Mesenchymal stem cell (in vitro differentiated cells and primary cell): ENCODE measurements at regions not wholly inside any gene's neighbourhood (a gene's known extent, or its start where the extent isn't known, plus 50 kb on each side); places are given as distances from the start of the nearest gene placed in this dataset.

ENCODE experiments used
- DNase-seq: peaks from one replicate; pipeline ENCODE4 v3.0.0-alpha.2; 2013
- H2AFZ ChIP-seq: one replicate; pipeline ENCODE4 v1.6.1; 2013; ENCODE audit warnings: low read depth, mild to moderate bottlenecking, control low read depth, inconsistent platforms, low read length, moderate library complexity
- H2AK5ac ChIP-seq: 2 replicates; pipeline ENCODE4 v1.6.1; 2013; ENCODE audit warnings: low read length, moderate library complexity, mild to moderate bottlenecking, inconsistent platforms; ENCODE audit not compliant: severe bottlenecking
- H2BK120ac ChIP-seq: one replicate; pipeline ENCODE4 v1.6.1; 2013; ENCODE audit warnings: low read depth, mild to moderate bottlenecking, inconsistent platforms, low read length, moderate library complexity
- H2BK12ac ChIP-seq, 2 experiments: one replicate each; pipeline ENCODE4 v1.6.1; 2013; ENCODE audit warnings: inconsistent platforms in 2 of 2, low read length in 2 of 2, mild to moderate bottlenecking in 2 of 2, moderate library complexity in 2 of 2, control low read depth in 1 of 2
- H2BK15ac ChIP-seq: one replicate; pipeline ENCODE4 v1.6.1; 2013; ENCODE audit warnings: mild to moderate bottlenecking, low read depth, inconsistent platforms; ENCODE audit not compliant: poor library complexity, severe bottlenecking
- H2BK5ac ChIP-seq: 2 replicates; pipeline ENCODE4 v1.6.1; 2013; ENCODE audit warnings: low read depth, mild to moderate bottlenecking, low read length, control low read depth, inconsistent platforms; ENCODE audit not compliant: poor library complexity, severe bottlenecking
- H3K14ac ChIP-seq, 2 experiments: one replicate each; pipeline ENCODE4 v1.6.1; 2013; ENCODE audit warnings: inconsistent platforms in 2 of 2, low read length in 2 of 2, control low read depth in 1 of 2, mild to moderate bottlenecking in 1 of 2, moderate library complexity in 1 of 2
- H3K18ac ChIP-seq, 2 experiments: one replicate each; pipeline ENCODE4 v1.6.1; 2013; ENCODE audit warnings: inconsistent platforms in 2 of 2, low read length in 2 of 2, control low read depth in 1 of 2, low read depth in 1 of 2, mild to moderate bottlenecking in 1 of 2
- H3K23ac ChIP-seq, 2 experiments: one replicate each; pipeline ENCODE4 v1.6.1; 2013; ENCODE audit warnings: inconsistent platforms in 2 of 2, low read length in 2 of 2, mild to moderate bottlenecking in 2 of 2, moderate library complexity in 2 of 2, control low read depth in 1 of 2
- H3K27ac ChIP-seq: 2 replicates; pipeline ENCODE4 v1.5.1; 2013; ENCODE audit warnings: mild to moderate bottlenecking, moderate library complexity, low read length, control low read depth, inconsistent platforms; ENCODE audit not compliant: poor library complexity, severe bottlenecking
- H3K27me3 ChIP-seq, 2 experiments: 2 replicates each; pipeline versions ENCODE4 v1.6.1 to v1.7.0; 2013; ENCODE audit warnings: low read length in 2 of 2, mild to moderate bottlenecking in 2 of 2, moderate library complexity in 2 of 2, control low read depth in 1 of 2, inconsistent platforms in 1 of 2; ENCODE audit not compliant: control insufficient read depth in 1 of 2, insufficient read depth in 1 of 2
- H3K36me3 ChIP-seq, 2 experiments: 2 replicates each; pipeline versions ENCODE4 v1.6.1 to v1.7.0; 2013; ENCODE audit warnings: low read length in 2 of 2, control low read depth in 1 of 2, inconsistent platforms in 1 of 2, low read depth in 1 of 2, mild to moderate bottlenecking in 1 of 2; ENCODE audit not compliant: insufficient read depth in 2 of 2, control insufficient read depth in 1 of 2
- H3K4ac ChIP-seq, 2 experiments: one replicate each; pipeline ENCODE4 v1.6.1; 2013; ENCODE audit warnings: inconsistent platforms in 2 of 2, low read length in 2 of 2, mild to moderate bottlenecking in 2 of 2, moderate library complexity in 2 of 2, control low read depth in 1 of 2, low read depth in 1 of 2
- H3K4me1 ChIP-seq: 2 replicates; pipeline ENCODE4 v1.6.1; 2013; ENCODE audit warnings: low read depth, low read length, control low read depth; ENCODE audit not compliant: control insufficient read depth, insufficient read depth
- H3K4me2 ChIP-seq: 2 replicates; pipeline ENCODE4 v1.6.1; 2013; ENCODE audit warnings: low read length, mild to moderate bottlenecking, inconsistent platforms; ENCODE audit not compliant: poor library complexity, severe bottlenecking
- H3K4me3 ChIP-seq, 2 experiments: 2 replicates each; pipeline versions ENCODE4 v1.5.1 to v1.7.0; 2013; ENCODE audit warnings: low read length in 2 of 2, mild to moderate bottlenecking in 2 of 2, control low read depth in 1 of 2, low read depth in 1 of 2; ENCODE audit not compliant: insufficient read depth in 1 of 2
- H3K79me1 ChIP-seq: replicated peaks from 2 replicates; pipeline ENCODE4 v1.6.1; 2013; ENCODE audit warnings: mild to moderate bottlenecking, control low read depth, low read length, inconsistent platforms; ENCODE audit not compliant: poor library complexity, severe bottlenecking
- H3K9ac ChIP-seq: 2 replicates; pipeline ENCODE4 v1.7.0; 2013; ENCODE audit warnings: mild to moderate bottlenecking, low read length, moderate library complexity
- H3K9me3 ChIP-seq: 2 replicates; pipeline ENCODE4 v1.7.0; 2013; ENCODE audit warnings: mild to moderate bottlenecking, low read length; ENCODE audit not compliant: control insufficient read depth
- H4K8ac ChIP-seq: one replicate; pipeline ENCODE4 v1.6.1; 2013; ENCODE audit warnings: inconsistent platforms, mild to moderate bottlenecking, low read length, moderate library complexity
- H4K91ac ChIP-seq: one replicate; pipeline ENCODE4 v1.6.1; 2013; ENCODE audit warnings: mild to moderate bottlenecking, low read length, inconsistent platforms
- WGBS: methylation state at CpG from one replicate; pipeline ENCODE4 v1.1.7; 2013; ENCODE audit warnings: mixed read lengths; 5-methylcytosine and 5-hydroxymethylcytosine counted together

- H3K4me2 ChIP-seq, result no peak overlapping the region
- H3K18ac ChIP-seq, result no peak overlapping the region
- H3K79me1 ChIP-seq, result no peaks in the 10 kb centered on the region
- no peak overlapping the region for H2BK12ac ChIP-seq
- H3K27me3 ChIP-seq, result peaks cover 67 to 87% of the 10 kb centered on the region in 2 experiments
- H3K23ac ChIP-seq, result no peak overlapping the region
- H3K27ac ChIP-seq, result no peak overlapping the region
- no peak overlapping the region for H2BK15ac ChIP-seq
- H3K9me3 ChIP-seq, result no peaks in the 10 kb centered on the region
- no peak overlapping the region for H2BK5ac ChIP-seq
- no peaks in the 10 kb centered on the region for H3K36me3 ChIP-seq
- H3K4me3 ChIP-seq, result no peak overlapping the region
- no peak overlapping the region for H2BK120ac ChIP-seq
- no peak overlapping the region for H4K8ac ChIP-seq
- H2AK5ac ChIP-seq, result no peak overlapping the region
- DNase-seq, result no peak
- 91% methylated on average over 14 of the region's 14 CpGs for WGBS
- no peak overlapping the region for H3K9ac ChIP-seq
- H4K91ac ChIP-seq, result no peak overlapping the region
- no peak overlapping the region for H3K4ac ChIP-seq
- no peaks in the 10 kb centered on the region for H3K4me1 ChIP-seq
- no peak overlapping the region for H3K14ac ChIP-seq
- H2AFZ ChIP-seq, result no peak overlapping the region
Measured at GRCh38 chr10:71078454-71079145, 133.8 kb upstream of the UNC5B start.

- no peak overlapping the region for H2BK15ac ChIP-seq
- H3K4me3 ChIP-seq, result no peak overlapping the region
- H3K9ac ChIP-seq, result no peak overlapping the region
- H4K8ac ChIP-seq, result no peak overlapping the region
- H3K79me1 ChIP-seq, result no peaks in the 10 kb centered on the region
- H3K27me3 ChIP-seq, result peaks cover 64 to 88% of the 10 kb centered on the region in 2 experiments
- H3K4me1 ChIP-seq, result no peaks in the 10 kb centered on the region
- H2BK12ac ChIP-seq, result no peak overlapping the region
- no peaks in the 10 kb centered on the region for H3K36me3 ChIP-seq
- H2BK5ac ChIP-seq, result no peak overlapping the region
- H3K18ac ChIP-seq, result no peak overlapping the region
- H4K91ac ChIP-seq, result no peak overlapping the region
- H2AK5ac ChIP-seq, result no peak overlapping the region
- no peak for DNase-seq
- no peaks in the 10 kb centered on the region for H3K9me3 ChIP-seq
- no peak overlapping the region for H3K4ac ChIP-seq
- no peak overlapping the region for H2AFZ ChIP-seq
- H3K23ac ChIP-seq, result no peak overlapping the region
- H2BK120ac ChIP-seq, result no peak overlapping the region
- no peak overlapping the region for H3K4me2 ChIP-seq
- no peak overlapping the region for H3K27ac ChIP-seq
- no peak overlapping the region for H3K14ac ChIP-seq
- 84% methylated on average over 12 of the region's 12 CpGs for WGBS
Measured at GRCh38 chr10:71079761-71080380, 132.5 kb upstream of the UNC5B start.

- Histone ChIP-seq H3K36me3 (no peaks in the 10 kb centered on the region), H3K4me3 (no peak overlapping the region), H3K14ac (no peak overlapping the region), H2BK12ac (no peak overlapping the region), H3K4ac (no peak overlapping the region), H3K9me3 (no peaks in the 10 kb centered on the region), H3K27ac (no peak overlapping the region), H3K27me3 (peaks cover 62 to 88% of the 10 kb centered on the region in 2 experiments), H2AFZ (no peak overlapping the region), H3K4me1 (no peaks in the 10 kb centered on the region), H2AK5ac (no peak overlapping the region), H4K91ac (no peak overlapping the region), H3K79me1 (no peaks in the 10 kb centered on the region), H3K18ac (no peak overlapping the region), H2BK120ac (no peak overlapping the region), H3K9ac (no peak overlapping the region), H2BK15ac (peak overlapping the region; percentile 60), H2BK5ac (no peak overlapping the region), H3K23ac (peak overlapping the region in 1 of 2 experiments; percentile 75), H3K4me2 (no peak overlapping the region), H4K8ac (no peak overlapping the region)
- 83% methylated on average over 7 of the region's 7 CpGs for WGBS
- no peak for DNase-seq
Measured at GRCh38 chr10:71080381-71081228, 131.8 kb upstream of the UNC5B start.

GRCh38 chr10:71081229-71081560 lies 131.2 kb upstream of the UNC5B start:
- H2BK120ac ChIP-seq, result no peak overlapping the region

More at GRCh38 chr10:71081229-71081560, 131.2 kb upstream of the UNC5B start:
- Histone ChIP-seq H3K4ac (no peak overlapping the region), H2AK5ac (no peak overlapping the region), H3K23ac (no peak overlapping the region), H4K91ac (no peak overlapping the region), H2BK15ac (no peak overlapping the region), H3K9me3 (no peaks in the 10 kb centered on the region), H3K4me1 (no peaks in the 10 kb centered on the region), H2AFZ (no peak overlapping the region), H4K8ac (no peak overlapping the region), H3K4me3 (no peak overlapping the region), H3K18ac (no peak overlapping the region), H3K27me3 (peaks cover 57 to 86% of the 10 kb centered on the region in 2 experiments), H2BK5ac (no peak overlapping the region), H3K4me2 (no peak overlapping the region), H3K14ac (no peak overlapping the region), H3K27ac (no peak overlapping the region), H3K9ac (no peak overlapping the region), H2BK12ac (no peak overlapping the region), H3K79me1 (no peaks in the 10 kb centered on the region), H3K36me3 (no peaks in the 10 kb centered on the region)
- DNase-seq, result no peak
- WGBS, result 16% methylated on average over 6 of the region's 6 CpGs
